Hepatocyte (in vitro differentiated cells): ENCODE measurements at regions not wholly inside any gene's neighbourhood (a gene's known extent, or its start where the extent isn't known, plus 50 kb on each side); places are given as distances from the start of the nearest gene placed in this dataset.

Experiments
- DNase-seq: peaks from one replicate; pipeline ENCODE4 v3.0.0-alpha.2; 2016; ENCODE audit warnings: low spot score
- H2AFZ ChIP-seq: fragments of 200-600 bp; sonication (generic); 2 replicates; pipeline ENCODE4 v1.6.0; 2016; ENCODE audit warnings: antibody characterized with exemption, mild to moderate bottlenecking
- H3K27ac ChIP-seq: fragments of 200-600 bp; sonication (generic); 2 replicates; pipeline ENCODE4 v1.5.1; 2016; ENCODE audit warnings: mild to moderate bottlenecking
- H3K27me3 ChIP-seq: fragments of 200-600 bp; sonication (generic); 2 replicates; pipeline ENCODE4 v1.6.1; 2016
- H3K36me3 ChIP-seq: fragments of 200-600 bp; sonication (generic); replicated peaks from 2 replicates; pipeline ENCODE4 v1.5.1; 2016; ENCODE audit warnings: low read depth; ENCODE audit not compliant: insufficient read depth
- H3K4me1 ChIP-seq: fragments of 200-600 bp; sonication (generic); 2 replicates; pipeline ENCODE4 v1.5.1; 2016; ENCODE audit warnings: mild to moderate bottlenecking, moderate library complexity; ENCODE audit not compliant: insufficient read depth
- H3K4me2 ChIP-seq: fragments of 200-600 bp; sonication (generic); 2 replicates; pipeline ENCODE4 v1.6.0; 2016
- H3K4me3 ChIP-seq: fragments of 200-600 bp; sonication (generic); 2 replicates; pipeline ENCODE4 v1.5.1; 2016; ENCODE audit warnings: mild to moderate bottlenecking
- H3K79me2 ChIP-seq: fragments of 200-600 bp; sonication (generic); 2 replicates; pipeline ENCODE4 v1.6.0; 2017; ENCODE audit warnings: mild to moderate bottlenecking
- H3K9me2 ChIP-seq: fragments of 200-600 bp; sonication (generic); replicated peaks from 2 replicates; pipeline ENCODE4 v1.6.0; 2017; ENCODE audit warnings: mild to moderate bottlenecking; ENCODE audit not compliant: insufficient read depth
- H3K9me3 ChIP-seq: fragments of 200-600 bp; sonication (generic); 2 replicates; pipeline ENCODE4 v1.5.1; 2016; ENCODE audit warnings: low read depth, mild to moderate bottlenecking
- H4K20me1 ChIP-seq: fragments of 200-600 bp; sonication (generic); 2 replicates; pipeline ENCODE4 v1.6.0; 2016; ENCODE audit warnings: mild to moderate bottlenecking; ENCODE audit not compliant: insufficient read depth, poor library complexity, severe bottlenecking
- CTCF ChIP-seq: fragments of 200-600 bp; sonication (generic); IDR thresholded peaks from 2 replicates; pipeline ENCODE4 v1.5.1; 2016; ENCODE audit warnings: antibody characterized with exemption, mild to moderate bottlenecking; ENCODE audit not compliant: poor library complexity
- EZH2 ChIP-seq: fragments of 200-600 bp; sonication (generic); IDR thresholded peaks from 2 replicates; pipeline ENCODE4 v1.6.1; 2016; ENCODE audit warnings: antibody characterized with exemption, mild to moderate bottlenecking, borderline replicate concordance
- EZH2phosphoT487 ChIP-seq: fragments of 200-600 bp; sonication (generic); IDR thresholded peaks from one replicate; pipeline ENCODE4 v1.6.1; 2018; ENCODE audit warnings: antibody characterized with exemption, mild to moderate bottlenecking, low read depth, moderate library complexity; ENCODE audit not compliant: unreplicated experiment, severe bottlenecking
- WGBS: methylation state at CpG from one replicate; pipeline ENCODE4 v1.1.6; 2016; ENCODE audit warnings: low lambda C conversion rate; ENCODE audit errors: missing lambda C conversion rate; 5-methylcytosine and 5-hydroxymethylcytosine counted together

GRCh38 chr3:78140274-78140673 is 1100.4 kb downstream of the ROBO2 start:
- no peaks in the 10 kb centered on the region for H3K9me2 ChIP-seq
- no peaks in the 10 kb centered on the region for H4K20me1 ChIP-seq
- H3K79me2 ChIP-seq: no peaks in the 10 kb centered on the region
- no peak for DNase-seq
- no peaks in the 10 kb centered on the region for H3K27me3 ChIP-seq
- no peak overlapping the region for H3K4me2 ChIP-seq
- no peaks in the 10 kb centered on the region for H3K9me3 ChIP-seq
- H2AFZ ChIP-seq: no peak overlapping the region
- H3K4me3 ChIP-seq: no peak overlapping the region
- no peak for TF ChIP-seq EZH2
- over 99% methylated on average over 3 of the region's 3 CpGs for WGBS
- no peaks in the 10 kb centered on the region for H3K4me1 ChIP-seq
- H3K27ac ChIP-seq: no peak overlapping the region
- no peaks in the 10 kb centered on the region for H3K36me3 ChIP-seq

DNA sequence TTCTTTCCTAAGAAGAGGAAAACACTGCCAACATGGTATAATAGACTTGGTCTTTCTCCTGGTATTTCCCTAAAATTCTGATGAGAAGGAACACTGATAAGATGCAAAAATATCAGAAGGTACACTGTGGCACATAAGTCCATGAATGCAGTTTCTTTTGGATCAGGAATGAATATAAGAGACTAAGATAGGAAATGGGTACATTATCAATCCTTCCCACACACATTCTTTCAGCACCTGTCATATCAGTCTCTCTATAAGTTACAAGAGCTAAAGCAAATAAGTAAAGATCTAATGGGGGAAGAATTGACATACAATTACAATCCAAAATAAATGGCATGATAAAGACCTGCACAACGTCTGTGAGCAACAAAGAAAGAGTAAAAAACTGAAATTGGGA is 1101.0 kb downstream of the ROBO2 start:
- TF ChIP-seq CTCF: no peak
- TF ChIP-seq EZH2phosphoT487: no peak
- no peak for TF ChIP-seq EZH2
- H4K20me1 ChIP-seq: no peaks in the 10 kb centered on the region
- no peak for DNase-seq
- H3K4me1 ChIP-seq: no peaks in the 10 kb centered on the region
- H3K36me3 ChIP-seq: no peaks in the 10 kb centered on the region
- no peaks in the 10 kb centered on the region for H3K9me2 ChIP-seq
- no peaks in the 10 kb centered on the region for H3K9me3 ChIP-seq
- no peaks in the 10 kb centered on the region for H3K27me3 ChIP-seq
- no peak overlapping the region for H3K4me3 ChIP-seq
- H3K27ac ChIP-seq: no peak overlapping the region
- H3K4me2 ChIP-seq: no peak overlapping the region
- 70% methylated on average over 1 of the region's 1 CpG for WGBS
- no peaks in the 10 kb centered on the region for H3K79me2 ChIP-seq
- no peak overlapping the region for H2AFZ ChIP-seq

GRCh38 chr3:78141269-78141668 is 1101.4 kb downstream of the ROBO2 start:
- no peak for DNase-seq
- no peaks in the 10 kb centered on the region for H3K79me2 ChIP-seq
- H3K9me3 ChIP-seq: no peaks in the 10 kb centered on the region
- no peaks in the 10 kb centered on the region for H3K4me1 ChIP-seq
- 75% methylated on average over 3 of the region's 3 CpGs for WGBS
- H3K36me3 ChIP-seq: no peaks in the 10 kb centered on the region
- H4K20me1 ChIP-seq: no peaks in the 10 kb centered on the region
- H3K4me2 ChIP-seq: no peak overlapping the region
- H2AFZ ChIP-seq: no peak overlapping the region
- H3K9me2 ChIP-seq: no peaks in the 10 kb centered on the region
- TF ChIP-seq EZH2phosphoT487 (no peak), CTCF (no peak), EZH2 (no peak)
- no peak overlapping the region for H3K4me3 ChIP-seq
- H3K27ac ChIP-seq: no peak overlapping the region
- H3K27me3 ChIP-seq: no peaks in the 10 kb centered on the region

GRCh38 chr3:78143000-78143399 is 1103.1 kb downstream of the ROBO2 start:
- 84% methylated on average over 1 of the region's 1 CpG for WGBS
- Histone ChIP-seq H3K4me3 (no peak overlapping the region), H3K36me3 (no peaks in the 10 kb centered on the region), H3K9me2 (no peaks in the 10 kb centered on the region), H3K9me3 (no peaks in the 10 kb centered on the region), H3K4me1 (no peaks in the 10 kb centered on the region), H4K20me1 (no peaks in the 10 kb centered on the region), H3K27me3 (no peaks in the 10 kb centered on the region), H3K79me2 (no peaks in the 10 kb centered on the region), H3K4me2 (no peak overlapping the region), H2AFZ (no peak overlapping the region), H3K27ac (no peak overlapping the region)
- TF ChIP-seq CTCF (no peak), EZH2phosphoT487 (no peak), EZH2 (no peak)
- DNase-seq: no peak
